NCI-H345 (cell line): ENCODE measurements at regions not wholly inside any gene's neighbourhood (a gene's known extent, or its start where the extent isn't known, plus 50 kb on each side); places are given as distances from the start of the nearest gene placed in this dataset.

Experiments used
- DNase-seq: peaks from one replicate; lab custom pipeline; 2025; lab: John Stamatoyannopoulos, UW

GRCh38 chr4:119932277-119932676, 134.4 kb downstream of the MAD2L1 start:
- no peak for DNase-seq

GRCh38 chr4:119930546-119930945, 136.1 kb downstream of the MAD2L1 start:
- no peak for DNase-seq

GRCh38 chr4:119921830-119922229, 144.8 kb downstream of the MAD2L1 start:
- DNase-seq = no peak

GRCh38 chr4:119906277-119906676, 160.4 kb downstream of the MAD2L1 start:
- no peak for DNase-seq

GRCh38 chr4:119898211-119898610, 168.4 kb downstream of the MAD2L1 start:
- no peak for DNase-seq

GRCh38 chr4:119897260-119897659, 169.4 kb downstream of the MAD2L1 start:
- no peak for DNase-seq

GRCh38 chr4:119894650-119895208, 171.9 kb downstream of the MAD2L1 start:
- DNase-seq = no peak

- DNase-seq = no peak
Observed at GRCh38 chr4:119873794-119874325, 192.8 kb downstream of the MAD2L1 start.

GRCh38 chr4:119873132-119873531, 193.5 kb downstream of the MAD2L1 start:
- no peak for DNase-seq

GRCh38 chr4:119872371-119873016, 194.2 kb downstream of the MAD2L1 start:
- DNase-seq = no peak

GRCh38 chr4:119870856-119871255, 195.8 kb downstream of the MAD2L1 start:
- no peak for DNase-seq

- DNase-seq = no peak
Observed at GRCh38 chr4:119865789-119866188, 200.9 kb downstream of the MAD2L1 start.

GRCh38 chr4:119865389-119865788, 201.3 kb downstream of the MAD2L1 start:
- no peak for DNase-seq

- no peak for DNase-seq
Observed at GRCh38 chr4:119861731-119862130, 204.9 kb downstream of the MAD2L1 start.

- DNase-seq = no peak
Observed at GRCh38 chr4:119858176-119858575, 208.5 kb downstream of the MAD2L1 start.

- DNase-seq = no peak
Observed at GRCh38 chr4:119854364-119854763, 212.3 kb downstream of the MAD2L1 start.

GRCh38 chr4:119851649-119852048, 215.0 kb downstream of the MAD2L1 start:
- DNase-seq = no peak

GRCh38 chr4:119841361-119841760, 212.8 kb upstream of the PDE5A start:
- DNase-seq = no peak

GRCh38 chr4:119835613-119835910, 207.0 kb upstream of the PDE5A start:
- DNase-seq = no peak

- DNase-seq = no peak
Observed at GRCh38 chr4:119834906-119835612, 206.5 kb upstream of the PDE5A start.

GRCh38 chr4:119833611-119834010, 205.0 kb upstream of the PDE5A start:
- DNase-seq = no peak

GRCh38 chr4:119832776-119833175, 204.2 kb upstream of the PDE5A start:
- DNase-seq = no peak

- DNase-seq = no peak
Observed at GRCh38 chr4:119829326-119829725, 200.7 kb upstream of the PDE5A start.
